Ascending aorta (tissue), 2 donors: ENCODE measurements at regions not wholly inside any gene's neighbourhood (a gene's known extent, or its start where the extent isn't known, plus 50 kb on each side); places are given as distances from the start of the nearest gene placed in this dataset.

Experiments used
- DNase-seq, 2 donors: peaks; one replicate each; pipeline ENCODE4 v3.0.0-alpha.2; 2019; ENCODE audit warnings: low spot score in 2 of 2
- H3K27ac ChIP-seq, 2 donors: fragments of 200-600 bp; sonication (generic); one replicate each; pipeline ENCODE4 v1.5.1; 2016 to 2017; ENCODE audit warnings: mild to moderate bottlenecking in 1 of 2
- H3K27me3 ChIP-seq: fragments of 200-600 bp; sonication (generic); one replicate; pipeline ENCODE4 v1.5.1; 2017
- H3K36me3 ChIP-seq, 2 donors: fragments of 200-600 bp; sonication (generic); one replicate each; pipeline ENCODE4 v1.5.1; 2016
- H3K4me1 ChIP-seq, 2 donors: fragments of 200-600 bp; sonication (generic); one replicate each; pipeline ENCODE4 v1.5.1; 2016 to 2017; ENCODE audit warnings: mild to moderate bottlenecking in 1 of 2
- H3K4me3 ChIP-seq, 2 donors: fragments of 200-600 bp; sonication (generic); one replicate each; pipeline ENCODE4 v1.5.1; 2016 to 2017; ENCODE audit warnings: mild to moderate bottlenecking in 1 of 2
- H3K9me3 ChIP-seq, 2 donors: fragments of 200-600 bp; sonication (generic); one replicate each; pipeline ENCODE4 v1.5.1; 2016
- CTCF ChIP-seq, 3 experiments: fragments of 200-600 bp in 2 of 3; fragments of 450-650 bp in 1 of 3; sonication (generic) in 2 of 3; IDR thresholded peaks; one replicate each; pipeline ENCODE4 v1.5.1; 2016 to 2019; ENCODE audit warnings: antibody characterized with exemption in 3 of 3, mild to moderate bottlenecking in 1 of 3, moderate library complexity in 1 of 3
- intact Hi-C: fragments of 100-400 bp; cut with DNase I; formaldehyde crosslinking; loops from one replicate; pipeline ENCODE4 v1.15.1; 2023

- TF ChIP-seq CTCF (IDR thresholded peaks at IDR 0.05), result no peak
- Histone ChIP-seq H3K4me1 (no peaks in the 10 kb centered on the region), H3K27ac (no peak overlapping the region), H3K27me3 (no peaks in the 10 kb centered on the region), H3K9me3 (no peaks in the 10 kb centered on the region), H3K36me3 (no peaks in the 10 kb centered on the region), H3K4me3 (no peak overlapping the region)
- DNase-seq, result no peak
- intact Hi-C loops, result no loop called here
Observed at GRCh38 chr12:126668961-126669360, 1598.0 kb upstream of the TMEM132C start.

- no peaks in the 10 kb centered on the region for H3K4me1 ChIP-seq
Observed at GRCh38 chr12:126676434-126676833, 1590.5 kb upstream of the TMEM132C start.

GRCh38 chr12:126681676-126682075 is 1585.3 kb upstream of the TMEM132C start:
- TF ChIP-seq CTCF (IDR thresholded peaks at IDR 0.05), result no peak
- intact Hi-C loops, result no loop called here

More at GRCh38 chr12:126676434-126676833, 1590.5 kb upstream of the TMEM132C start:
- H3K4me3 ChIP-seq, result no peak overlapping the region
- H3K27ac ChIP-seq, result no peak overlapping the region
- no peak for DNase-seq
- no peaks in the 10 kb centered on the region for H3K27me3 ChIP-seq
- H3K9me3 ChIP-seq, result no peaks in the 10 kb centered on the region
- H3K36me3 ChIP-seq, result no peaks in the 10 kb centered on the region
- no peak for TF ChIP-seq CTCF (IDR thresholded peaks at IDR 0.05)
- intact Hi-C loops, result no loop called here

GRCh38 chr12:126684703-126685102 is 1582.3 kb upstream of the TMEM132C start:
- Histone ChIP-seq H3K9me3 (no peaks in the 10 kb centered on the region), H3K36me3 (no peaks in the 10 kb centered on the region), H3K4me3 (no peak overlapping the region), H3K27me3 (no peaks in the 10 kb centered on the region), H3K27ac (no peak overlapping the region), H3K4me1 (no peaks in the 10 kb centered on the region)
- no peak for TF ChIP-seq CTCF (IDR thresholded peaks at IDR 0.05)
- intact Hi-C loops, result no loop called here
- no peak for DNase-seq

More at GRCh38 chr12:126681676-126682075, 1585.3 kb upstream of the TMEM132C start:
- no peak overlapping the region for H3K27ac ChIP-seq
- no peak overlapping the region for H3K4me3 ChIP-seq
- no peaks in the 10 kb centered on the region for H3K36me3 ChIP-seq
- H3K9me3 ChIP-seq, result no peaks in the 10 kb centered on the region
- no peaks in the 10 kb centered on the region for H3K4me1 ChIP-seq
- H3K27me3 ChIP-seq, result no peaks in the 10 kb centered on the region
- no peak for DNase-seq

- DNase-seq, result no peak
- H3K4me3 ChIP-seq, result no peak overlapping the region
- H3K36me3 ChIP-seq, result no peaks in the 10 kb centered on the region
- no peaks in the 10 kb centered on the region for H3K9me3 ChIP-seq
- H3K27ac ChIP-seq, result no peak overlapping the region
- no peaks in the 10 kb centered on the region for H3K4me1 ChIP-seq
- intact Hi-C loops, result no loop called here
- no peaks in the 10 kb centered on the region for H3K27me3 ChIP-seq
- TF ChIP-seq CTCF (IDR thresholded peaks at IDR 0.05), result no peak
Observed at GRCh38 chr12:126685636-126686035, 1581.3 kb upstream of the TMEM132C start.

- TF ChIP-seq CTCF (IDR thresholded peaks at IDR 0.05), result no peak
- Histone ChIP-seq H3K4me3 (no peak overlapping the region), H3K27ac (no peak overlapping the region), H3K9me3 (no peaks in the 10 kb centered on the region), H3K4me1 (no peaks in the 10 kb centered on the region), H3K36me3 (no peaks in the 10 kb centered on the region), H3K27me3 (no peaks in the 10 kb centered on the region)
- intact Hi-C loops, result no loop called here
- DNase-seq, result no peak
Observed at GRCh38 chr12:126688556-126688955, 1578.4 kb upstream of the TMEM132C start.
